Colonic mucosa (tissue), 4 donors: ENCODE measurements at regions not wholly inside any gene's neighbourhood (a gene's known extent, or its start where the extent isn't known, plus 50 kb on each side); places are given as distances from the start of the nearest gene placed in this dataset.

Source experiments
- DNase-seq: peaks from one replicate; pipeline ENCODE4 v3.0.0-alpha.2; 2020
- H3K27ac ChIP-seq: fragments of 200-600 bp; one replicate; pipeline ENCODE4 v1.8.0; 2021
- H3K27me3 ChIP-seq: fragments of 200-600 bp; one replicate; pipeline ENCODE4 v1.8.0; 2021
- H3K36me3 ChIP-seq: fragments of 200-600 bp; one replicate; pipeline ENCODE4 v1.8.0; 2021
- H3K4me1 ChIP-seq: fragments of 200-600 bp; one replicate; pipeline ENCODE4 v1.8.0; 2021; ENCODE audit warnings: mild to moderate bottlenecking
- H3K4me3 ChIP-seq: fragments of 200-600 bp; one replicate; pipeline ENCODE4 v1.8.0; 2021
- H3K9ac ChIP-seq, 2 donors: one replicate each; pipeline ENCODE4 v1.7.0; 2013; ENCODE audit warnings: control low read depth in 2 of 2, low read depth in 2 of 2, low read length in 2 of 2
- H3K9me3 ChIP-seq: fragments of 200-600 bp; one replicate; pipeline ENCODE4 v1.8.0; 2021
- CTCF ChIP-seq: fragments of 200-600 bp; IDR thresholded peaks from one replicate; pipeline ENCODE4 v1.8.0; 2022; ENCODE audit warnings: antibody characterized with exemption, mild to moderate bottlenecking
- intact Hi-C: fragments of 100-400 bp; cut with DNase I; formaldehyde crosslinking; loops from one replicate; pipeline ENCODE4 v1.14.1; 2022
- donor health status: healthy.
- donor health status: DM: no; HTN: no; CAD: no.
- donor health status: DM: no; HTN: no; CAD: no.

- Histone ChIP-seq H3K9ac (no peak overlapping the region), H3K27ac (no peak overlapping the region), H3K9me3 (no peaks in the 10 kb centered on the region), H3K27me3 (no peaks in the 10 kb centered on the region), H3K4me1 (no peaks in the 10 kb centered on the region), H3K4me3 (no peak overlapping the region), H3K36me3 (no peaks in the 10 kb centered on the region)
- no peak for TF ChIP-seq CTCF
- intact Hi-C loops = no loop called here
- DNase-seq = no peak
Measured at GRCh38 chr4:35653451-35653850, 590.9 kb downstream of the ARAP2 start.

GRCh38 chr4:35673137-35673536 is 571.2 kb downstream of the ARAP2 start:
- Histone ChIP-seq H3K27me3 (no peaks in the 10 kb centered on the region), H3K27ac (no peak overlapping the region), H3K4me1 (no peaks in the 10 kb centered on the region), H3K9ac (no peak overlapping the region), H3K9me3 (no peaks in the 10 kb centered on the region), H3K36me3 (no peaks in the 10 kb centered on the region), H3K4me3 (no peak overlapping the region)
- no peak for DNase-seq
- intact Hi-C loops = no loop called here
- TF ChIP-seq CTCF = no peak

- Histone ChIP-seq H3K4me1 (no peaks in the 10 kb centered on the region), H3K36me3 (no peaks in the 10 kb centered on the region), H3K27me3 (no peaks in the 10 kb centered on the region), H3K4me3 (no peak overlapping the region), H3K9ac (no peak overlapping the region), H3K27ac (no peak overlapping the region), H3K9me3 (no peaks in the 10 kb centered on the region)
- intact Hi-C loops = no loop called here
- DNase-seq = no peak
- TF ChIP-seq CTCF = no peak
Measured at GRCh38 chr4:35684755-35685154, 559.6 kb downstream of the ARAP2 start.

GRCh38 chr4:35689870-35690269 is 554.4 kb downstream of the ARAP2 start:
- no peak overlapping the region for H3K27ac ChIP-seq
- H3K4me3 ChIP-seq = no peak overlapping the region
- no peaks in the 10 kb centered on the region for H3K4me1 ChIP-seq
- H3K9ac ChIP-seq = no peak overlapping the region
- H3K9me3 ChIP-seq = no peaks in the 10 kb centered on the region
- no peak for TF ChIP-seq CTCF
- H3K27me3 ChIP-seq = no peaks in the 10 kb centered on the region
- H3K36me3 ChIP-seq = no peaks in the 10 kb centered on the region
- intact Hi-C loops = no loop called here
- no peak for DNase-seq

- H3K4me3 ChIP-seq = no peak overlapping the region
- H3K36me3 ChIP-seq = no peaks in the 10 kb centered on the region
- no peak for TF ChIP-seq CTCF
- DNase-seq = no peak
- no peaks in the 10 kb centered on the region for H3K27me3 ChIP-seq
- H3K27ac ChIP-seq = no peak overlapping the region
- intact Hi-C loops = no loop called here
- no peak overlapping the region for H3K9ac ChIP-seq
- no peaks in the 10 kb centered on the region for H3K4me1 ChIP-seq
- no peaks in the 10 kb centered on the region for H3K9me3 ChIP-seq
Measured at GRCh38 chr4:35690271-35690670, 554.0 kb downstream of the ARAP2 start.

GRCh38 chr4:35695003-35695402 is 549.3 kb downstream of the ARAP2 start:
- H3K4me1 ChIP-seq = no peaks in the 10 kb centered on the region
- H3K4me3 ChIP-seq = no peak overlapping the region
- intact Hi-C loops = no loop called here
- no peaks in the 10 kb centered on the region for H3K27me3 ChIP-seq
- no peak for TF ChIP-seq CTCF
- no peaks in the 10 kb centered on the region for H3K36me3 ChIP-seq
- no peak overlapping the region for H3K27ac ChIP-seq
- H3K9me3 ChIP-seq = no peaks in the 10 kb centered on the region
- DNase-seq = no peak
- H3K9ac ChIP-seq = no peak overlapping the region
